ENCODE measurements at regions not wholly inside any gene's neighbourhood (a gene's known extent, or its start where the extent isn't known, plus 50 kb on each side); places are given as distances from the start of the nearest gene placed in this dataset.

DNA sequence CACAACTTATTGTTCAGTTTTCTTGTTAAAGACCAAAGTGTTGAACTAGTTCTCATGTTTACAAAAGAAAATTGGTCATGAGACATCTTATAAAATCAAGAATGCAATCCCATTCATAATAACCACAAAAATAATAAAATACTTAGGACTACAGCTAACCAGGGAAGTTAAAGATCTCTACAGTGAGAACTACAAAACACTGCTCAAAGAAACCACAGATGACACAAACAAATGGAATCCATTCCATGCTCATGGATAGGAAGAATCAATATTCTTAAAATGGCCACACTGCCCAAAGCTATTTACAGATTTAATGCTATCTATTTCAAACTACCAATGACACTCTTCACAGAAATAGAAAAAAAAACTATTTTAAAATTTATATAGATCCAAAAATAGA is 1354.8 kb upstream of the CDH2 start:
- DNase-seq, result no peak
- Histone ChIP-seq H3K27me3 (no peaks in the 10 kb centered on the region), H3K4me1 (no peaks in the 10 kb centered on the region), H3K36me3 (no peaks in the 10 kb centered on the region), H3K9me3 (no peaks in the 10 kb centered on the region), H3K4me3 (no peak overlapping the region), H3K27ac (no peak overlapping the region)
- TF ChIP-seq, protein P1, sequence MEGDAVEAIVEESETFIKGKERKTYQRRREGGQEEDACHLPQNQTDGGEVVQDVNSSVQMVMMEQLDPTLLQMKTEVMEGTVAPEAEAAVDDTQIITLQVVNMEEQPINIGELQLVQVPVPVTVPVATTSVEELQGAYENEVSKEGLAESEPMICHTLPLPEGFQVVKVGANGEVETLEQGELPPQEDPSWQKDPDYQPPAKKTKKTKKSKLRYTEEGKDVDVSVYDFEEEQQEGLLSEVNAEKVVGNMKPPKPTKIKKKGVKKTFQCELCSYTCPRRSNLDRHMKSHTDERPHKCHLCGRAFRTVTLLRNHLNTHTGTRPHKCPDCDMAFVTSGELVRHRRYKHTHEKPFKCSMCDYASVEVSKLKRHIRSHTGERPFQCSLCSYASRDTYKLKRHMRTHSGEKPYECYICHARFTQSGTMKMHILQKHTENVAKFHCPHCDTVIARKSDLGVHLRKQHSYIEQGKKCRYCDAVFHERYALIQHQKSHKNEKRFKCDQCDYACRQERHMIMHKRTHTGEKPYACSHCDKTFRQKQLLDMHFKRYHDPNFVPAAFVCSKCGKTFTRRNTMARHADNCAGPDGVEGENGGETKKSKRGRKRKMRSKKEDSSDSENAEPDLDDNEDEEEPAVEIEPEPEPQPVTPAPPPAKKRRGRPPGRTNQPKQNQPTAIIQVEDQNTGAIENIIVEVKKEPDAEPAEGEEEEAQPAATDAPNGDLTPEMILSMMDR (IDR thresholded peaks at IDR 0.05), result no peak
- no peak for TF ChIP-seq POLR2A (IDR thresholded peaks at IDR 0.05)
- intact Hi-C loops (cut with DNase I; ENCODE audit: low total_unique reads), result no loop called here

- no peaks in the 10 kb centered on the region for H3K4me1 ChIP-seq
- intact Hi-C loops (cut with DNase I; ENCODE audit: low total_unique reads), result no loop called here
These were observed 1346.4 kb upstream of the CDH2 start for GRCh38 chr18:29523371-29523770.

GRCh38 chr18:29512761-29513160 is 1335.8 kb upstream of the CDH2 start:
- H3K27me3 ChIP-seq, result no peaks in the 10 kb centered on the region
- H3K36me3 ChIP-seq, result no peaks in the 10 kb centered on the region
- H3K9me3 ChIP-seq, result no peaks in the 10 kb centered on the region
- TF ChIP-seq, protein P1 (IDR thresholded peaks at IDR 0.05), result no peak
- no peak for TF ChIP-seq POLR2A (IDR thresholded peaks at IDR 0.05)
- H3K4me3 ChIP-seq, result no peak overlapping the region
- H3K4me1 ChIP-seq, result no peaks in the 10 kb centered on the region
- no peak overlapping the region for H3K27ac ChIP-seq
- DNase-seq, result no peak
- intact Hi-C loops (cut with DNase I; ENCODE audit: low total_unique reads), result no loop called here

More at GRCh38 chr18:29523371-29523770, 1346.4 kb upstream of the CDH2 start:
- TF ChIP-seq POLR2A (IDR thresholded peaks at IDR 0.05), result no peak
- TF ChIP-seq, protein P1 (IDR thresholded peaks at IDR 0.05), result no peak
- H3K27ac ChIP-seq, result no peak overlapping the region
- no peak for DNase-seq
- H3K9me3 ChIP-seq, result no peaks in the 10 kb centered on the region
- no peaks in the 10 kb centered on the region for H3K27me3 ChIP-seq
- H3K4me3 ChIP-seq, result no peak overlapping the region
- H3K36me3 ChIP-seq, result no peaks in the 10 kb centered on the region

GRCh38 chr18:29512203-29512602 is 1335.3 kb upstream of the CDH2 start:
- TF ChIP-seq, protein P1 (IDR thresholded peaks at IDR 0.05), result no peak
- TF ChIP-seq POLR2A (IDR thresholded peaks at IDR 0.05), result no peak
- Histone ChIP-seq H3K27ac (no peak overlapping the region), H3K4me1 (no peaks in the 10 kb centered on the region), H3K9me3 (no peaks in the 10 kb centered on the region), H3K27me3 (no peaks in the 10 kb centered on the region), H3K4me3 (no peak overlapping the region), H3K36me3 (no peaks in the 10 kb centered on the region)
- DNase-seq, result no peak
- intact Hi-C loops (cut with DNase I; ENCODE audit: low total_unique reads), result no loop called here

GRCh38 chr18:29501952-29502351 is 1325.0 kb upstream of the CDH2 start:
- Histone ChIP-seq H3K9me3 (no peaks in the 10 kb centered on the region), H3K27ac (no peak overlapping the region), H3K4me1 (no peaks in the 10 kb centered on the region), H3K27me3 (no peaks in the 10 kb centered on the region), H3K36me3 (no peaks in the 10 kb centered on the region), H3K4me3 (no peak overlapping the region)
- DNase-seq, result no peak
- intact Hi-C loops (cut with DNase I; ENCODE audit: low total_unique reads), result no loop called here
- no peak for TF ChIP-seq POLR2A (IDR thresholded peaks at IDR 0.05)
- TF ChIP-seq, protein P1 (IDR thresholded peaks at IDR 0.05), result no peak

Data from uterus (tissue), 3 donors.